ENCODE measurements at regions not wholly inside any gene's neighbourhood (a gene's known extent, or its start where the extent isn't known, plus 50 kb on each side); places are given as distances from the start of the nearest gene placed in this dataset.

DNA sequence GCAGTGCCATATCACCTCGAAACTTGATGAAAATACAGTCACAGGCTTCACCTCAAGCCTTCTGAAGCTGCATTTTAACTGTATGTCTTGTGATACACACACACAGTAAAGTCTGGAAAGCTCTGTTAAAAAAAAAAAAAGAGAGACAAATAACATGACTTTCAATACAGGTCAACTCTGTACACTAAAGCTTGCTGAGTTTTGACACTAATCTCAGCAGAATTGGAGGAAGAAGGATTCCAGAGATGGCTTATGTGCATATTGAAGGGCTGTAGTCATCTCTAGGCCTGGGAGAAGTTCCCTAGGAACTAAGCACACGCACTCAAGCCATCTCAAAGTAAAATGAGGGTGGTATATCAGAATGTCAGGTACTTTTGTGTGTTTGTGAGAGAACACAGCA lies 875.1 kb downstream of the EPHA4 start:
- Histone ChIP-seq H3K9me3 (replicated peaks) (0 out of 2 replicates have a peak, but pooled peaks cover 6% of the 10 kb centered on the region), H3K36me3 (no peaks in the 10 kb centered on the region), H3K27me3 (replicated peaks) (no peaks in the 10 kb centered on the region), H3K4me3 (no peak overlapping the region), H3K4me1 (replicated peaks) (no peaks in the 10 kb centered on the region), H3K27ac (no peak overlapping the region)
- no peak for DNase-seq (ENCODE audit: low read depth in 1 of 2, low spot score in 2 of 2)

DNA sequence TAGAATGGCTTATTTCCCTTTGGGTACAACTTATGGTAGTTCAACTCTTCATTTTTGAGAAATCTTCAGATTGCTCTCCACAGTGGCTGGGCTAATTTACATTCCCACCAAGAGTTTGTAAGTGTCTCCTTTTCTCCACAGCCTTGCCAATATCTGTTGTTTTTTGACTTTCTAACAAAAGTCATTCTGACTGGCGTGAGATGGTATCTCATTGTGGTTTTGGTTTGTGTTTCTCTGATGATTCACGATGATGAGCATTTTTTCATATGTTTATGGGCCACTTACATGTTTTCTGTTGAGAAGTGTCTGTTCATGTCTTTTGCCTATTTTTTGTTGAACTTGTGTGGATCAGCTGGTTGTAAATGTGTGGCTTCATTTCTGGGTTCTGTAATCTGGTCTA lies 871.0 kb downstream of the EPHA4 start:
- Histone ChIP-seq H3K36me3 (no peaks in the 10 kb centered on the region), H3K9me3 (replicated peaks) (0 out of 2 replicates have a peak, but pooled peaks cover 6% of the 10 kb centered on the region), H3K27ac (no peak overlapping the region), H3K4me1 (replicated peaks) (no peaks in the 10 kb centered on the region), H3K27me3 (replicated peaks) (no peaks in the 10 kb centered on the region), H3K4me3 (no peak overlapping the region)
- no peak for DNase-seq (ENCODE audit: low read depth in 1 of 2, low spot score in 2 of 2)

DNA sequence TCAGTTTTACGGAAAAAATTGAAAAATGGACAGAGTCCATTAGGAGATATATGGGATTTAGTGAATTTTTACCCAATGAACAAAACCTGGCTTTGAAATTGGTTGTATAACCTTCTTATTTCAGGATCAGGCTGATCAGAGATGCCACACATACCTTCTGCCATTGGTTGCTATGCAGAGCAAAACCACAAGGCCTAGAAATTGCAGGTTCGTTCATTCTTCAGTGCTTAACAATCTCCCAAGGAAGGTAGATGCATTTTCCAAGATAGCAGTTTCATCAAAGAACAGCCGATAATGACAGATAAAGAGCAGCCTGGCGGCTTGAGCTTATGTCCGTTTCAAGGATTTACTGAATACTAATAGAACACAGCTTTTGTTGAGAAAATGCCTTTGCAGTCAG lies 868.8 kb downstream of the EPHA4 start:
- Histone ChIP-seq H3K36me3 (no peaks in the 10 kb centered on the region), H3K4me1 (replicated peaks) (no peaks in the 10 kb centered on the region), H3K27ac (no peak overlapping the region), H3K4me3 (no peak overlapping the region), H3K27me3 (replicated peaks) (no peaks in the 10 kb centered on the region), H3K9me3 (replicated peaks) (0 out of 2 replicates have a peak, but pooled peaks cover 6% of the 10 kb centered on the region)
- no peak for DNase-seq (ENCODE audit: low read depth in 1 of 2, low spot score in 2 of 2)

DNA sequence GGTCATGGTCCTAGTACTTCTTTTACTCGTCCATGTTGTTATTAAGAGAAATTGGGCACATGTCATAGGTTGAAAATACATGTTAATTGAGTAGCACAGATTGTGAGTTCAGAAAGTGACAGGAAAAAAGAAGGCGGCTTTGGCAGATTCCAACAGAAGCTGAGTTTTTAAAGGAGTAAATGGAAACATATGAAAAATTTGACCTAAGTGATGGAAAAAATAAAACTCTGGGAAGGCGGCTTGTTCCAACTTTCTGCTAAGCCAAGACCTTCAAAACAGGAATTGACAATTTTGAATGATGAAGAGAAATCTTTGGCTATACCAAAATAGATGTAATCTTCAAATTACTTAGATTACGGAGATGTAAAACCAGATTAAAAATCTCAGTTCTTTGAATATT lies 868.0 kb downstream of the EPHA4 start:
- H3K36me3 ChIP-seq = no peaks in the 10 kb centered on the region
- no peak for DNase-seq (ENCODE audit: low read depth in 1 of 2, low spot score in 2 of 2)
- H3K27ac ChIP-seq = no peak overlapping the region
- H3K27me3 ChIP-seq (replicated peaks) = no peaks in the 10 kb centered on the region
- H3K9me3 ChIP-seq (replicated peaks) = 0 out of 2 replicates have a peak, but pooled peaks cover 6% of the 10 kb centered on the region
- no peaks in the 10 kb centered on the region for H3K4me1 ChIP-seq (replicated peaks)
- H3K4me3 ChIP-seq = no peak overlapping the region

DNA sequence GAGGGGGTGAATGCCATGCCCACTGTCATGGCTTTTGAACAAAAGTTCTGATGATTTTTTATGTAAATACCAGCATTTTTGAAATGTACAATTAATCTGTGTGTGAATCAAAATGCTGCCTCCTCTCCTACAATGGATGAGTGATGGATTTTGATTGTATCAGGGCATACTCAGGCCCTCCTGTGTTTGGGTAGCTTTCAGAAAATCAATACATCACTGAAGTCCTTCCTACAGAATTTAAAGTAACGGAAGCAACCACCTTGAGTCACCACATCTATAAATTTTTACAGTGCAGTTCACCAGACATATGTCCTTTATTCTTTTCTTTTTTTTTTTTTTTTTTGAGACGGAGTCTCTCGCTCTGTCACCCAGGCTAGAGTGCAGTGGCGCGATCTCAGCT lies 867.3 kb downstream of the EPHA4 start:
- H3K27ac ChIP-seq = no peak overlapping the region
- H3K4me3 ChIP-seq = no peak overlapping the region
- H3K4me1 ChIP-seq (replicated peaks) = no peaks in the 10 kb centered on the region
- no peaks in the 10 kb centered on the region for H3K36me3 ChIP-seq
- H3K27me3 ChIP-seq (replicated peaks) = no peaks in the 10 kb centered on the region
- H3K9me3 ChIP-seq (replicated peaks) = 0 out of 2 replicates have a peak, but pooled peaks cover 6% of the 10 kb centered on the region
- no peak for DNase-seq (ENCODE audit: low read depth in 1 of 2, low spot score in 2 of 2)

- H3K27ac ChIP-seq = no peak overlapping the region
- no peak overlapping the region for H3K4me3 ChIP-seq
- DNase-seq (ENCODE audit: low read depth in 1 of 2, low spot score in 2 of 2) = no peak
- H3K4me1 ChIP-seq (replicated peaks) = no peaks in the 10 kb centered on the region
- no peaks in the 10 kb centered on the region for H3K36me3 ChIP-seq
- H3K9me3 ChIP-seq (replicated peaks) = 0 out of 2 replicates have a peak, but pooled peaks cover 3% of the 10 kb centered on the region
- H3K27me3 ChIP-seq (replicated peaks) = no peaks in the 10 kb centered on the region
Observed at GRCh38 chr2:220705678-220706077, 866.4 kb downstream of the EPHA4 start.

DNA sequence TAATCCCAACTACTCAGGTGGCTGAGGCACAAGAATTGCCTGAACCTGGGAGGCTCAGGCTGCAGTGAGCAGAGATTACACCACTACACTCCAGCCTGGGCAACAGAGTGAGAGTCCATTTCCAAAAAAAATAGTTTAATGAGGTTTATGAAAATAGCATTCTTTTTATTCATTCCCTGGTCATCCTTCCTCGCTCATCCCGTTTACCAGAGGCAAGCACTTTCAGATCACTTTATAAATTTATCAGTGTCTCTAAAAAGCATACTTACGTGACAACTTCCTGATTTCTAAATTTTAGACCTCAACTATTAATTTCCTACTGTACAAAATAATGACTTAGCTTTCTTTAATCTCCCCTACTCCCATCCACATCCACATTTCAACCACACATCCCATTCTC lies 864.8 kb downstream of the EPHA4 start:
- Histone ChIP-seq H3K36me3 (no peaks in the 10 kb centered on the region), H3K4me3 (no peak overlapping the region), H3K27me3 (replicated peaks) (no peaks in the 10 kb centered on the region), H3K27ac (no peak overlapping the region), H3K4me1 (replicated peaks) (no peaks in the 10 kb centered on the region), H3K9me3 (replicated peaks) (no peaks in the 10 kb centered on the region)
- DNase-seq (ENCODE audit: low read depth in 1 of 2, low spot score in 2 of 2) = no peak

GRCh38 chr2:220708366-220708765 lies 863.7 kb downstream of the EPHA4 start:
- H3K9me3 ChIP-seq (replicated peaks) = no peaks in the 10 kb centered on the region
- no peak for DNase-seq (ENCODE audit: low read depth in 1 of 2, low spot score in 2 of 2)
- H3K36me3 ChIP-seq = no peaks in the 10 kb centered on the region
- no peaks in the 10 kb centered on the region for H3K27me3 ChIP-seq (replicated peaks)
- H3K27ac ChIP-seq = no peak overlapping the region
- no peaks in the 10 kb centered on the region for H3K4me1 ChIP-seq (replicated peaks)
- no peak overlapping the region for H3K4me3 ChIP-seq

GRCh38 chr2:220717283-220717682 lies 854.8 kb downstream of the EPHA4 start:
- no peaks in the 10 kb centered on the region; the same call in 1 of the 2 replicates for H3K9me3 ChIP-seq (replicated peaks)
- H3K27ac ChIP-seq = no peak overlapping the region
- no peaks in the 10 kb centered on the region for H3K4me1 ChIP-seq (replicated peaks)
- H3K27me3 ChIP-seq (replicated peaks) = no peaks in the 10 kb centered on the region
- no peak for DNase-seq (ENCODE audit: low read depth in 1 of 2, low spot score in 2 of 2)
- no peaks in the 10 kb centered on the region for H3K36me3 ChIP-seq
- no peak overlapping the region for H3K4me3 ChIP-seq

DNA sequence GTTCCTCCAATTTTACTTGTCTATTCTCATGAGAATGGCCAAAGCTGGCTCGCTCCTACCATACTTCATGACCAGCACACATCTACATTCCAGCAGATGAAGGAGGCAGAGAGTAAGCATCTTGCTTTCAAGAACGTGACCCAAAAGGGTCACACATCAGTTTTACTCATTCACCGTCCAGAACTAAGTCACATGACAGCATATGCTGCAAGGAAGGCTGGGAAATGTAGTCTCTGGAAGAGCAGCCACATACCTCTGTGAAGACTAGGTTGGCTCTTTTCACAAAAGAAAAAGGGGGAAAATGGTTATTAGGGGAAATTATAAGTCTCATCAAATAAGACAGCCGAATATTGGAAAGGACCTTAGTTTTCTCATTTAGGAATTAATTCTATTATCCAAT lies 835.3 kb downstream of the EPHA4 start:
- no peaks in the 10 kb centered on the region; the same call in 1 of the 2 replicates for H3K27me3 ChIP-seq (replicated peaks)
- DNase-seq (ENCODE audit: low read depth in 1 of 2, low spot score in 2 of 2) = no peak
- H3K36me3 ChIP-seq = no peaks in the 10 kb centered on the region

DNA sequence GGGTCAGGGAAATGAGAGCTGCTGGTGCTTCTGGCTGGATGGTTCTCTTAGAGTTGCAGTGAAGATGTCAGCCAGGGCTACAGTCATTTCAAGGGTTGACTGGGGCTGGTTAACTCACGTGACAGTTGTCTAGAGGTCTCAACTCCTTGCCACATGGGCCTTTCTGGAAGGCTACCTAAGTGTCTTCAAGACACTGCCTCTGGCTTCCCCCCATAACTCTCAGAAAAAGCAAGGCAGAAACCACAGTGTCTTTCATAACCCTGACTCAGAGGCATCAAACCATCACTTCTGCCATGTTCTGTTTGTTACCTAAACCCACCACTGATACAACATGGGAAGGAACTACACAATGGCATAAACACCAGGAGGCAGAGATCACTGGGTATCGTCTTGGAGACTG lies 828.9 kb downstream of the EPHA4 start:
- no peak overlapping the region for H3K27ac ChIP-seq
- no peak overlapping the region for H3K4me3 ChIP-seq
- no peak for DNase-seq (ENCODE audit: low read depth in 1 of 2, low spot score in 2 of 2)
- no peaks in the 10 kb centered on the region for H3K36me3 ChIP-seq
- no peaks in the 10 kb centered on the region for H3K27me3 ChIP-seq (replicated peaks)
- H3K9me3 ChIP-seq (replicated peaks) = no peaks in the 10 kb centered on the region
- H3K4me1 ChIP-seq (replicated peaks) = no peaks in the 10 kb centered on the region

More for the DNA sequence above, 835.3 kb downstream of the EPHA4 start:
- Histone ChIP-seq H3K27ac (no peak overlapping the region), H3K4me1 (replicated peaks) (no peaks in the 10 kb centered on the region), H3K4me3 (no peak overlapping the region), H3K9me3 (replicated peaks) (no peaks in the 10 kb centered on the region)

DNA sequence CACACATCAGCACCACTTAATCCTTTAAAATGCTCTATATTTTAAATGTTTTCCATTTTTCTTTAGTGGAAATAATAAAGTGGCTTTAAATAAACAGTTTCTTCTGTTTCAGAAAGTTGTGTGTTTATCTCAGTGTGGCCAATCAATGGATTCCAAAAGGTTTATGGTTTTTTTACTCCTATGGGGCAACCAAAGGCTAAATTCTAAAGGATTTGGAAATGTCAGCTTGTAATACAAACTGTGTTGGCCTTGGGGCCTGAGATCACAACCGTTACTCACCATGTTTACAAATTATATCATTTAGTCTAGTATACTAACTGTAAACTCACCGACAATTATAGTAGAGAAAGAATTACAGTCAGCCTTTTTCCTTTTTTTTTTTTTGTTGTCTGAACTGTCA lies 827.2 kb downstream of the EPHA4 start:
- H3K36me3 ChIP-seq = no peaks in the 10 kb centered on the region
- H3K27ac ChIP-seq = no peak overlapping the region
- no peaks in the 10 kb centered on the region for H3K9me3 ChIP-seq (replicated peaks)
- no peaks in the 10 kb centered on the region for H3K27me3 ChIP-seq (replicated peaks)
- no peak overlapping the region for H3K4me3 ChIP-seq
- H3K4me1 ChIP-seq (replicated peaks) = no peaks in the 10 kb centered on the region
- no peak for DNase-seq (ENCODE audit: low read depth in 1 of 2, low spot score in 2 of 2)

GRCh38 chr2:220745682-220746081 lies 826.4 kb downstream of the EPHA4 start:
- no peak overlapping the region for H3K27ac ChIP-seq
- H3K4me1 ChIP-seq (replicated peaks) = no peaks in the 10 kb centered on the region
- H3K27me3 ChIP-seq (replicated peaks) = no peaks in the 10 kb centered on the region
- H3K36me3 ChIP-seq = no peaks in the 10 kb centered on the region
- DNase-seq (ENCODE audit: low read depth in 1 of 2, low spot score in 2 of 2) = no peak
- H3K4me3 ChIP-seq = no peak overlapping the region
- no peaks in the 10 kb centered on the region for H3K9me3 ChIP-seq (replicated peaks)

- Histone ChIP-seq H3K4me1 (replicated peaks) (no peaks in the 10 kb centered on the region), H3K27ac (no peak overlapping the region)
Observed at GRCh38 chr2:220747736-220748135, 824.4 kb downstream of the EPHA4 start.

GRCh38 chr2:220748875-220749479 lies 823.1 kb downstream of the EPHA4 start:
- Histone ChIP-seq H3K36me3 (no peaks in the 10 kb centered on the region), H3K4me3 (no peak overlapping the region), H3K27ac (no peak overlapping the region), H3K27me3 (replicated peaks) (no peaks in the 10 kb centered on the region), H3K9me3 (replicated peaks) (no peaks in the 10 kb centered on the region), H3K4me1 (replicated peaks) (no peaks in the 10 kb centered on the region)
- no peak for DNase-seq (ENCODE audit: low read depth in 1 of 2, low spot score in 2 of 2)

More at GRCh38 chr2:220747736-220748135, 824.4 kb downstream of the EPHA4 start:
- Histone ChIP-seq H3K9me3 (replicated peaks) (no peaks in the 10 kb centered on the region), H3K27me3 (replicated peaks) (no peaks in the 10 kb centered on the region), H3K36me3 (no peaks in the 10 kb centered on the region), H3K4me3 (no peak overlapping the region)
- no peak for DNase-seq (ENCODE audit: low read depth in 1 of 2, low spot score in 2 of 2)
